ENCODE measurements at regions not wholly inside any gene's neighbourhood (a gene's known extent, or its start where the extent isn't known, plus 50 kb on each side); places are given as distances from the start of the nearest gene placed in this dataset.

DNA sequence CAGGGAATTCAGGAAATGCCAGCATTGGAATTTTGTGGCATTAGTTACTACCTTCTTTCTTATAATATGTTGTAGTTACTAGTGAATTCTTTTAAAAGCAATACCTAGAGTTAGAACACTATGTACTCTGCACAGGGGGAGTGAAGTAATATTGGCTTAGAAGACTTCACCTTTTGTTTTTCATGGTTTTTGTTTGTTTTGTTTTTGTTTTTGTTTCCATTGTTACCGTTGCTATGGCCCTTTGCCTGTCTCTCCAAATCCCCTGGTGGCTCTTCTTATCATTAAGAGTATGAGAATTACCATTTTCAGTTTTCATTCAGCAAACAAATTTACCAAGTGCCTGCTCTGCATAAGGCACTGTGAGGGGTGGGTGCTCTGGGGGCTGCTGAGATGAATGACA is 160.1 kb downstream of the HAUS1 start:
- TF ChIP-seq, protein P1, sequence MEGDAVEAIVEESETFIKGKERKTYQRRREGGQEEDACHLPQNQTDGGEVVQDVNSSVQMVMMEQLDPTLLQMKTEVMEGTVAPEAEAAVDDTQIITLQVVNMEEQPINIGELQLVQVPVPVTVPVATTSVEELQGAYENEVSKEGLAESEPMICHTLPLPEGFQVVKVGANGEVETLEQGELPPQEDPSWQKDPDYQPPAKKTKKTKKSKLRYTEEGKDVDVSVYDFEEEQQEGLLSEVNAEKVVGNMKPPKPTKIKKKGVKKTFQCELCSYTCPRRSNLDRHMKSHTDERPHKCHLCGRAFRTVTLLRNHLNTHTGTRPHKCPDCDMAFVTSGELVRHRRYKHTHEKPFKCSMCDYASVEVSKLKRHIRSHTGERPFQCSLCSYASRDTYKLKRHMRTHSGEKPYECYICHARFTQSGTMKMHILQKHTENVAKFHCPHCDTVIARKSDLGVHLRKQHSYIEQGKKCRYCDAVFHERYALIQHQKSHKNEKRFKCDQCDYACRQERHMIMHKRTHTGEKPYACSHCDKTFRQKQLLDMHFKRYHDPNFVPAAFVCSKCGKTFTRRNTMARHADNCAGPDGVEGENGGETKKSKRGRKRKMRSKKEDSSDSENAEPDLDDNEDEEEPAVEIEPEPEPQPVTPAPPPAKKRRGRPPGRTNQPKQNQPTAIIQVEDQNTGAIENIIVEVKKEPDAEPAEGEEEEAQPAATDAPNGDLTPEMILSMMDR (IDR thresholded peaks at IDR 0.05 in 4 of 5, conservative IDR thresholded peaks at IDR 0.05 in 1 of 5): no peak
- TF ChIP-seq POLR2A (IDR thresholded peaks at IDR 0.05): no peak
